Right lung (tissue), 2 donors: ENCODE measurements at regions not wholly inside any gene's neighbourhood (a gene's known extent, or its start where the extent isn't known, plus 50 kb on each side); places are given as distances from the start of the nearest gene placed in this dataset.
A peak's percentile ranks its signal among the peaks of the same experiment; 100 is the strongest.

Source experiments
- DNase-seq, 2 donors: peaks; one replicate each; pipeline ENCODE4 v3.0.0-alpha.2; 2013

DNA sequence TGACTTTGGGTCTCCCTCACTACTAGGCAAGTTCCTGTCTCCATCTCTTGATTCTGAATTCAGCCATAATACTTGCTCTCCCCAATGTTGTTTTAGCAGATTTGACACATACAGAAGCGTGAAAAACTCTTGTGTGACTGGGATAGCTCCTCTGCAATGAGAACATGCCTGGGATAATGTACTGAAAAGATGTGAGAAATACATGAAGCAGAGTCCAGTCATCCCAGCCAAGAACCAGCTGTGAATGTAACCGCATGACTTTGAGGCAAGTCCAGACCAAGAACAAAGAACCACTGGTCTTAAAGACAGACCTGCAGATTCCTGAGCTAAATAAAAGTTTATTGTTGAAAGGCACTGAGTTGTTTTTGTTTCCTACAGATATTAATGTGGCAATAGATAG is 135.0 kb downstream of the NMUR2 start:
- DNase-seq: no peak

- DNase-seq: no peak
These were observed 135.5 kb downstream of the NMUR2 start for GRCh38 chr5:152269533-152269932.

DNA sequence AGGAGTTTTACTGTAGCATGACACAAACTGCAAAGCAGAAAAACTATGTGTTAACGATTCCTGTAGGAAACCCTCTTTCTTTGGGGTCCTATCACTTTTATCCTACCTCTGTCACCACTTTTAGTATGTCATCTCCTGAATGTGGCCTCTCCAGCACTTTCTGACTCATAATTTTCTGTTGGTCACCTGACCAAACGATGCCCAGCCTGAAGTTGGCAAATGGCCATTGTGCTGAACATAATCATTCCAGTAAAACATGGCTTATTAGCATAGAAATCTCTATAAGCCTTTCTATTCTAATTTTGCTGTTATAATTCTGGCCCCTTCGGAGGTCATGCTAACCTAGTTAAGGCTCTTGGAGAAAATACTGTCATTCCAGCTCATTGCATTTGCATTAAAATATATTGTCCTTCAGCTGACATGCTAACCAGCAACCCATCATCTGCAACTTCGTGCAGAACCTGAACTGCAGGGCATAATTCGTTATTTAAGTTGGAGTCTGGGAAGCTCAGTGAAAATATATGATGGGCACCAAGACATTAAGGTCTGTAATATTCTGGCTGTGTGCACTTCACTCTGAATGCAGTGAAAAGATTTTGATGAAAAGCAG is 140.3 kb downstream of the NMUR2 start:
- no peak for DNase-seq

DNA sequence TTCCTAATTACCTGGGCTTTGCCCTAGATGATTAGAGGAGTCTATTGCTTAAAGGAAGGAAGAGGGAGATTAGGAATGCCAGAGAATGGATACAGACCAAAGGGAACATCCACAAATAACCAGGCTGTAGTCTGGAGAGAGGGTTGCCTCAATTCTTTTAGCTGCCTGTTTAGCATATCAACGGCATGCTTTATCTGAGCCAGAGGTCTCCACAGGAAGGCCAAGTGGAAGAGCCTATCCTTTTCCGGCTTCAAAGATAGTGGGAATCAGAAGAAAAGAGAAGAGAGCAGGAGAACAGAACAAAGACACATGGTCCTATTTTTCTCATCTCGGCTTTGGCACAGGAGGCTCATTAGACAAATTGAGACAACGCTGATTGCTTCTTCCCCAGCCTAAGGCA is 142.4 kb downstream of the NMUR2 start:
- no peak for DNase-seq

GRCh38 chr5:152260940-152261339 is 144.1 kb downstream of the NMUR2 start:
- no peak for DNase-seq

DNA sequence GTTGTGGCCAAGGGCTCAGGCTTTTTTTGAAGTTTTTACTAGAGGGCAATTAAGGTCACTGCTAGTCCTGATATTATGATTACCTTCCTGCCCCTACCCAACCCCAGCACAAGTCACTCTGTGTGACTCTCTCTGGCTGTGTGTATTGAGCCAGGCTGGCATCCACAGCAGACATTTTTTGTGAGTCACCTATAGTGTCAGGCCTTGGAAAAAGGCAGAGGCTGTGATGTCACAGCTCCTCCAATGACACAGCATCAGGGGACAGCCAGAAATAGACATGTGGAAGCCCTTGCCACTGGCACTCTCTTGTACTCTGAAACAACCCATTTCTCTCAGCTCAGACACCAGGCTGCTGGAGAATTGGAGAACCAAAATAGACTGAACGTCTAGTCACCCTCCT is 145.4 kb downstream of the NMUR2 start:
- DNase-seq: no peak

GRCh38 chr5:152256580-152256979 is 148.5 kb downstream of the NMUR2 start:
- no peak for DNase-seq

GRCh38 chr5:152255411-152255810 is 149.7 kb downstream of the NMUR2 start:
- DNase-seq: no peak

- DNase-seq: no peak
These were observed 157.2 kb downstream of the NMUR2 start for GRCh38 chr5:152247850-152248385.

GRCh38 chr5:152246401-152246800 is 158.7 kb downstream of the NMUR2 start:
- DNase-seq: peak; percentile 15 to 23

DNA sequence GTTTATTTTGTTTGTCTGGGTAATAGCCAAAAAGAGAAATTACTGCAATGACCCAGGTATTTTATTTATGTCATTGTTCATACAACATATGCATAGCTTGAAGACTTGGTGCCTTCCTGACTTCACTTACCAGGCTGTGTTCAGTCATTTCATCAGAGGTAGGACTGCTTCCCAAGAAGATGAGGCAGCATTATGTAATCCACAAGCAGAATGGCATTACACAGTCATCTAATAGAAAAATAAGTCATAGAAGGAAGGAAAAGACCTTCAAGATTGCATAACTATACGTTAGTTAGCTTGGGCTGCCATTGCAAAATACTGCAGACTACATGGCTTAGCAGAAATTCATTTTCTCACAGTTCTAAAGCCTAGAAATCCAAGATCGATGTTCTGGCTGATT is 167.5 kb downstream of the NMUR2 start:
- no peak for DNase-seq

DNA sequence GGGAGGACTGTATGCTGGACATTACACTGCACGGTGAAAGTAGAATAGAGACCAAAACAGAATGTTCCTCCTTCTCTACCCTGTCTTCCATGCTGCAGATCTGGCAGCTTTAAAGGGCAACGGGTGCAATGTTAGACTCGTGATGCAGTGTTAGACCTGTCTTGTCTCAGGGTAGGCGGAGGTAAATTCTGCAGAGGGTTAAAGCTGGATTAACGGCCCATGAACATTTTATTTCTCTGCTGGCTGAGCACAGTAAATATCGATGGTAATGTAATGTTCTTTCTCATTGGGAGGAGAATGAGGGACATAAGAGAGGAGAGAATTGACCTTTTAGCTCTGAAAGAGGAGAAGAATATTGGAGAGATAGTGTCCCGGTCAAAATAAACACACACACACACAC is 178.9 kb downstream of the NMUR2 start:
- no peak for DNase-seq

DNA sequence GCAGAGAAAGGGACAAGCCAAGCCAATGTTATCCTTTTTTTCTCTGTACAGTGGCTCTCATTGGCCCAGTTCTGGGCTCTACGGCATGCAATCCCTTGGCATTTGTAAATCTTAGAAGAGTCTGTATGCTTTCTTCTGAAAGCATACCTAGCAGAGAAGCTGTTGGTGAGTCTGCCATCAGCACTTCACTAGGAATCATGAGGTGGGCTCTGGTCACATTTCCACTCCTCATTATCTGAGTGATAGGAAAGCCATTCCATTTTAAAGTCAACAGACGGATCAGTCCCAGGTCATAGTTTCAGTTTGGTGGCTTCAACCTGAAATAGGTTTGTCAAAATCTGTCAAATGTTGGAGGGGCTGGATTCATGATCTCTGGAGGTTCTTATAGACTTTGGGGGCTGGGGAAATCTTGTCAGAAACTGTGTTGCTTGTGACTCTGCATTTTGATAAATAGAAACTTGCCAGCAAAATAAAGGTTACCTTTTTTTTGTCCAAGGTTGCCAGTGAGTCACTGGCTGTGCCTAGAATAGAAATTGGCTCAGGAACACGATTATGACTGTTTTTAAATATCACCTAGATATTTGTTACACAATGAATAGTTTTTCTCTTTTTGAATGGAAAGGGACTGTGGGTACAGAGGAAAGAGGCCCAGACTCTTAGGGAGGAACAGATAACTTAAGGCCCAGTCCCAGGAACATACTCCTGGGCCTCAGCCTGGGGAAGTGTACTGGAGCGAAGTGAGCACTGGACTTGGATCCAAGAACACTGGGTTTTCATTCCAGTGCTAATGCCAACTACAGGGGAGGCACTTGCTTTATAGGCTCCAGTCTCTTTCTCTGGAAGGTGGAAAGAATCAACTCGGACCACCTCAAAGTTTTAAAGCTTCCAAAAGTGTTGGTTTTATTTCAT is 183.1 kb downstream of the NMUR2 start:
- DNase-seq: no peak

DNA sequence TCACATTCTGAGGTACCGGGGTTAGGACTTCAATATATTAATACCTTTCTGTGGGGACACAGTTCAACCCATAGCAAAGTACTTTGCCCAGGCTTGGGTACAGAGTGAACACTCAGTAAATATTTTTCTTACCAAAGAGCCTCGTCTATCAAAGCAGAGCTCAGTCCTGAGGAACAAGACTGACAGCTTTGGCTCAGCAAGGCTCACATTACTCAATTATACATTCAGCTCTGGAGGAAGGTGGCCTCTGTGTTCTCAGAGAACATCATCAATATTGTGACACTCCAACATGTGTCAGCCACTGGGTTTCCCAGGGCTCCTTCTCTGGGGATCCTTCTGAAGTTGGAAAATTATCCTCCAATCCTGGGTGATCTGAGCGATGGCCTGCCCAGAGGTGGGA is 186.4 kb downstream of the NMUR2 start:
- DNase-seq: no peak

- no peak for DNase-seq
These were observed 199.3 kb downstream of the NMUR2 start for GRCh38 chr5:152205804-152206203.

DNA sequence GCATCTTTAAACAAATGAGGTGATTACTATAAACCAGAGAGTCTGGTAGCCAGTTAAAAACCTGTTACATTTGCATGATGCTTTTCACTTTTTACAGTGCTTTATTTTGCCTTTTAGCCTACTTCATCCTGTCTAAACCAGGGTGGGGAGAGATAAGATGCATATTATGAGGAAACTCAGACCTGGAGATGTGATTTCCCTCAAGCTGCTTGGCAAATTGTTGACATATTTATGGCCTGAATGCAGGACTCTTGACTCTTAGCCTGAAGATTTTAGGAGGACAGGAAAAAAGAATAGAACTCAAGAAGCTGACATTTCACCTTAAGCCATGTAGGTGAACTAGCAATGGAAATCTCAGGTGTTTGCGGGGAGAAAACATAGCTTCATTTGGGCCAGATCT is 202.8 kb downstream of the NMUR2 start:
- no peak for DNase-seq

DNA sequence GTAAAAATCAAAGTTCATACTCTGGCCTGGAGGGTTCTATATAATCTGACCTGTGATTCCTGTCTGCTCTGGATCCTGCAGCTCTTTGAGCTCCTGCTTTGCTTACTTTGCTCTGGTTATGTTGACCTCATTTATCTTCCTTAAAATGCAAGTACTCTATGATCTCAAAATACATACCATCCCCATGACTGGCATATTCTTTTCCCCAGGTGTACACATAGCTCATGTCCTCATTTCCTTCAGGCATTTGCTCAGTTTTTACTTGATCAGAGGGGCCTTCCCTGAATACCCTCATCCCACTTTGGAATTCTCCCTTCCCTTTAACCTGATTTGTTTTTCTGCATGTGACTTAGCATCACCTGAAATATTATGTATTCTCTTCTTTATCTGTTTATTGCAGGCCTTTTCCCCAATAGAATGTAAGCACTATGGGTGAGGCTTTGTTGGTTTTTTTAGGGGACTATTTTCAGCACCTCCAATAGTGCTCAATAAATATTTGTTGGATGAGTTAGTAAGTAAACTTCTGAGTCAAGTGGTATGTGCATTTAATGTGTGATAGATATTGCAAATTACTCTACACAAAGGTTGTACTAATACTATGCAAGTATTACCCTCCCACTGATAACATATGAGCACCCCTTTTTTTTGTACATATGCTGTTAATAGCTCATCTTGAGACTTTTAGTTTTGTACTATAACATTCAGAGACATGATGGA is 211.5 kb downstream of the NMUR2 start:
- no peak for DNase-seq

DNA sequence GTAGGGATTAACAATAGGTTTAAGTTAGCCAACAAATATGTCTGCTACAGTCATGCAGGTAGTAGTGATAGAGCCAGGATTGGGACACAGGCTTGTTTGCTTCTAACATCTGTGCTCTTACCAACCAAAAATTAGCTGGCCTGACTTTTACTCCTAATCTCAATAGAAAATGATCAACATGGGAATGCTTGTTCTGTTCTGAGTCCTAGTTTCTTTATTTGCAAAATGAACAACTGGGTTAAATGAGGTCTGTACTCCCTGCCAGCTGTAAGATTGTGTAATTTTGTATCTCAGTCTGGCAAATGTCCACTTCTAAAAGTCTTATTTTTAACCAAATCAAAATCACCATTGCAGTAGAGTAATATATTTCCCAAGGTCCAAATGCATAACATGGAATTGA is 216.8 kb downstream of the NMUR2 start:
- peak in 1 of 2 donors; percentile 13 for DNase-seq

- DNase-seq: no peak
These were observed 217.4 kb downstream of the NMUR2 start for GRCh38 chr5:152187668-152188067.

GRCh38 chr5:152185547-152186245 is 219.4 kb downstream of the NMUR2 start:
- no peak for DNase-seq

GRCh38 chr5:152184266-152184665 is 220.8 kb downstream of the NMUR2 start:
- no peak for DNase-seq

GRCh38 chr5:152181461-152181860 is 223.6 kb downstream of the NMUR2 start:
- no peak for DNase-seq
